Activated CD8-positive, alpha-beta T cell treated with anti-CD3 and anti-CD28 coated beads for 36 hours (primary cell): ENCODE measurements at regions not wholly inside any gene's neighbourhood (a gene's known extent, or its start where the extent isn't known, plus 50 kb on each side); places are given as distances from the start of the nearest gene placed in this dataset.
A peak's percentile ranks its signal among the peaks of the same experiment; 100 is the strongest.
"Not testable (repeated sequence)": the region's sequence is repeated elsewhere in the genome, so short reads cannot be mapped to it uniquely, and the experiment has no call there.

Experiments
- ATAC-seq: fragments of 200-7000 bp; cut with Tn5 transposase; one replicate; pipeline ENCODE4 v1.10.0; 2021; ENCODE audit warnings: mild to moderate bottlenecking, moderate library complexity
- CTCF ChIA-PET: fragments of 350-600 bp; sonication (Branson Sonifier 250); formaldehyde crosslinking; loops from one replicate; lab custom pipeline; 2021; ENCODE audit warnings: antibody characterized with exemption; lab: Charles Lee
- POLR2A ChIA-PET: fragments of 350-600 bp; sonication (Branson Sonifier 250); formaldehyde crosslinking; loops from one replicate; lab custom pipeline; 2021; ENCODE audit warnings: antibody characterized with exemption; lab: Charles Lee
- DNase-seq: peaks from one replicate; pipeline ENCODE4 v3.0.0-alpha.2; 2020
- H3K27ac Mint-ChIP-seq: one replicate; pipeline ENCODE4 v1.8.0; 2021; ENCODE audit warnings: mild to moderate bottlenecking, mixed read lengths
- H3K27me3 Mint-ChIP-seq: one replicate; pipeline ENCODE4 v1.8.0; 2021; ENCODE audit warnings: mixed read lengths
- H3K36me3 Mint-ChIP-seq: one replicate; pipeline ENCODE4 v1.8.0; 2021; ENCODE audit warnings: low read depth, mixed read lengths
- H3K4me1 Mint-ChIP-seq: one replicate; pipeline ENCODE4 v1.8.0; 2021; ENCODE audit warnings: low read depth, mixed read lengths
- H3K4me3 Mint-ChIP-seq: one replicate; pipeline ENCODE4 v1.8.0; 2021; ENCODE audit warnings: mild to moderate bottlenecking, moderate library complexity, mixed read lengths
- H3K9me3 Mint-ChIP-seq: one replicate; pipeline ENCODE4 v1.8.0; 2021; ENCODE audit warnings: mixed read lengths
- intact Hi-C: fragments of 100-400 bp; cut with micrococcal nuclease; formaldehyde crosslinking; loops from one replicate; pipeline ENCODE4 v1.10.0; 2022
- TF ChIP-seq, protein P1 (sequence below): fragments of 200-600 bp; IDR thresholded peaks from one replicate; pipeline ENCODE4 v1.8.0; 2022; ENCODE audit warnings: antibody characterized with exemption, mild to moderate bottlenecking

DNA sequence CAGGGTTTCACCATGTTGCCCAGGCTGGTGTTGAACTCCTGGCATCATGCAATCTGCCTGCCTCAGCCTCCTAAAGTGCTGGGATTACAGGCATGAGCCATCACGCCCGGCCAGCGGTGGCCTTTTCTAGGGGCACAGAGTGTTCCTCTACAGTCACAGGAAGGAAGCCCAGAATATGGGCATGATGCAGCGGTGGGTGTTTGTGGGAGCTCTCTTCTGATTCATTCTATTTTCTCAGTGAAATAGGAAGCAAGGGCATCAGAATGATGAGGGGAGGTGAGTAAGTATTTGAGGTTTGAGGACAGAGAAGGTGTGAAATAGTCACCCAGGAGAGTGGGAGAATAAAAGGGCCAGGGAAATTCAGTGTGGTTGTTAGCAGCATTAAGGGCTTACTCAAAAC is 70.3 kb upstream of the PSME4 start:
- ATAC-seq: peak; percentile 98
- POLR2A ChIA-PET: interaction anchor here (3.3 kb wide), 1 partner anchor 71 kb away, joined by 15 read pairs; the partner anchor contains the start of gene PSME4
- intact Hi-C loops: no loop called here

GRCh38 chr2:54040685-54041084 is 69.9 kb upstream of the PSME4 start:
- ATAC-seq (no peak), DNase-seq (no peak)
- ChIA-PET CTCF (interaction anchor here (0.6 kb wide), 1 partner anchor 50 kb away, joined by 4 read pairs; no protein-coding TSS in a partner anchor), POLR2A (interaction anchor here (1.0 to 3.3 kb wide), 2 partner anchors 41 to 70 kb away, joined by 3 to 15 read pairs; partner anchors contain the start of gene PSME4)
- H3K9me3 Mint-ChIP-seq: peaks cover 7% of the 10 kb centered on the region
- H3K4me1 Mint-ChIP-seq: no peaks in the 10 kb centered on the region
- H3K36me3 Mint-ChIP-seq: peaks cover 15% of the 10 kb centered on the region
- intact Hi-C loops: no loop called here
- no peaks in the 10 kb centered on the region for H3K27me3 Mint-ChIP-seq
- H3K27ac Mint-ChIP-seq: no peak overlapping the region
- H3K4me3 Mint-ChIP-seq: no peak overlapping the region
- TF ChIP-seq, protein P1, sequence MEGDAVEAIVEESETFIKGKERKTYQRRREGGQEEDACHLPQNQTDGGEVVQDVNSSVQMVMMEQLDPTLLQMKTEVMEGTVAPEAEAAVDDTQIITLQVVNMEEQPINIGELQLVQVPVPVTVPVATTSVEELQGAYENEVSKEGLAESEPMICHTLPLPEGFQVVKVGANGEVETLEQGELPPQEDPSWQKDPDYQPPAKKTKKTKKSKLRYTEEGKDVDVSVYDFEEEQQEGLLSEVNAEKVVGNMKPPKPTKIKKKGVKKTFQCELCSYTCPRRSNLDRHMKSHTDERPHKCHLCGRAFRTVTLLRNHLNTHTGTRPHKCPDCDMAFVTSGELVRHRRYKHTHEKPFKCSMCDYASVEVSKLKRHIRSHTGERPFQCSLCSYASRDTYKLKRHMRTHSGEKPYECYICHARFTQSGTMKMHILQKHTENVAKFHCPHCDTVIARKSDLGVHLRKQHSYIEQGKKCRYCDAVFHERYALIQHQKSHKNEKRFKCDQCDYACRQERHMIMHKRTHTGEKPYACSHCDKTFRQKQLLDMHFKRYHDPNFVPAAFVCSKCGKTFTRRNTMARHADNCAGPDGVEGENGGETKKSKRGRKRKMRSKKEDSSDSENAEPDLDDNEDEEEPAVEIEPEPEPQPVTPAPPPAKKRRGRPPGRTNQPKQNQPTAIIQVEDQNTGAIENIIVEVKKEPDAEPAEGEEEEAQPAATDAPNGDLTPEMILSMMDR: no peak

More for the DNA sequence above, 70.3 kb upstream of the PSME4 start:
- Mint-ChIP-seq H3K4me1 (no peaks in the 10 kb centered on the region), H3K27me3 (no peaks in the 10 kb centered on the region), H3K36me3 (peaks cover 17% of the 10 kb centered on the region), H3K27ac (no peak overlapping the region), H3K9me3 (peaks cover 7% of the 10 kb centered on the region), H3K4me3 (no peak overlapping the region)
- CTCF ChIA-PET: interaction anchor here (0.6 kb wide), 1 partner anchor 50 kb away, joined by 4 read pairs; no protein-coding TSS in a partner anchor
- peak; percentile 87 for DNase-seq
- TF ChIP-seq, protein P1: no peak

DNA sequence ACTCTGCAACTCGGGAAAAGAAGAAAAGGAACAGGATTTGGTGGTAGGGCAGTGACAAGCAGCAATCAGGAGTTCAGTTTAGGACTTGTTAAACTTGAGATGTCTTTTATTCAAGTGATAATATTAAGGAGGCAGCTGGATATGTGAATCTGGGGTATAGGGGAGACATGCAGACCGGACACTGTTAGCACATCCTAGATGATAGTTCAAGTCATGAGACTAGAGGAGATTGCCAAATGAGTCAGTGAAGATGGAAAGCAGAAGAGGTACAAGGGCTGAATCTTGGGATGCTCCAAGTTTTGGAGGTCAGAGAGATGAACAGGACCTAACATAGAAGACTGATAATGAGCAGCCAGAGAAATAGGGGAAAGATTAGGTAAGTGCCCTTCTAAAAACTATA is 69.5 kb upstream of the PSME4 start:
- no peak for ATAC-seq
- Mint-ChIP-seq H3K27me3 (no peaks in the 10 kb centered on the region), H3K36me3 (peaks cover 13% of the 10 kb centered on the region), H3K9me3 (peaks cover 5% of the 10 kb centered on the region), H3K27ac (no peak overlapping the region), H3K4me1 (no peaks in the 10 kb centered on the region), H3K4me3 (no peak overlapping the region)
- CTCF ChIA-PET: no interaction called here
- POLR2A ChIA-PET: interaction anchor here (1.0 to 3.3 kb wide), 2 partner anchors 41 to 70 kb away, joined by 3 to 15 read pairs; partner anchors contain the start of gene PSME4
- intact Hi-C loops: no loop called here
- DNase-seq: no peak
- TF ChIP-seq, protein P1: no peak

- intact Hi-C loops: no loop called here
- Mint-ChIP-seq H3K4me1 (no peaks in the 10 kb centered on the region), H3K27ac (no peak overlapping the region), H3K36me3 (peaks cover 8% of the 10 kb centered on the region), H3K27me3 (no peaks in the 10 kb centered on the region), H3K9me3 (no peaks in the 10 kb centered on the region), H3K4me3 (no peak overlapping the region)
- TF ChIP-seq, protein P1: no peak
- CTCF ChIA-PET: interaction anchor here (0.6 kb wide), 1 partner anchor 25 kb away, joined by 3 read pairs; no protein-coding TSS in a partner anchor
- DNase-seq (no peak), ATAC-seq (no peak)
- POLR2A ChIA-PET: interaction anchor here (1.1 kb wide), 2 partner anchors 76 to 271 kb away, joined by 3 read pairs; partner anchors contain the start of gene CHAC2
Observed at GRCh38 chr2:54038835-54039234, 68.0 kb upstream of the PSME4 start.

GRCh38 chr2:54031288-54031687 is 60.5 kb upstream of the PSME4 start:
- H3K27me3 Mint-ChIP-seq, H3K27ac Mint-ChIP-seq: not testable (repeated sequence)

More at GRCh38 chr2:54031288-54031687, 60.5 kb upstream of the PSME4 start:
- H3K4me1 Mint-ChIP-seq, intact Hi-C loops, POLR2A ChIA-PET, H3K36me3 Mint-ChIP-seq, H3K4me3 Mint-ChIP-seq, ATAC-seq, DNase-seq, CTCF ChIA-PET, H3K9me3 Mint-ChIP-seq: not testable (repeated sequence)
